ENCODE measurements at regions not wholly inside any gene's neighbourhood (a gene's known extent, or its start where the extent isn't known, plus 50 kb on each side); places are given as distances from the start of the nearest gene placed in this dataset.

GRCh38 chr6:33874136-33874760 is 70.4 kb upstream of the MLN start:
- no peak for DNase-seq (ENCODE audit: low read depth)
- peaks cover 2% of the 10 kb centered on the region for H3K27me3 ChIP-seq (ENCODE audit: control insufficient read depth, insufficient read depth, low read length)
- no peak for FAIRE-seq
- H3K36me3 ChIP-seq (ENCODE audit: control insufficient read depth, insufficient read depth, low read length) = no peaks in the 10 kb centered on the region
- TF ChIP-seq CTCF (IDR thresholded peaks at IDR 0.05; ENCODE audit: insufficient read depth, low read length, severe bottlenecking) = no peak
- H3K4me3 ChIP-seq (ENCODE audit: low read depth, low read length) = no peak overlapping the region

GRCh38 chr6:33872761-33873160 is 69.0 kb upstream of the MLN start:
- DNase-seq (ENCODE audit: low read depth) (no peak), FAIRE-seq (no peak)
- no peak for TF ChIP-seq CTCF (IDR thresholded peaks at IDR 0.05; ENCODE audit: insufficient read depth, low read length, severe bottlenecking)
- no peaks in the 10 kb centered on the region for H3K36me3 ChIP-seq (ENCODE audit: control insufficient read depth, insufficient read depth, low read length)
- no peak overlapping the region for H3K4me3 ChIP-seq (ENCODE audit: low read depth, low read length)
- peaks cover 2% of the 10 kb centered on the region for H3K27me3 ChIP-seq (ENCODE audit: control insufficient read depth, insufficient read depth, low read length)

- no peak overlapping the region for H3K4me3 ChIP-seq (ENCODE audit: low read depth, low read length)
- DNase-seq (ENCODE audit: low read depth) (no peak), FAIRE-seq (no peak)
- TF ChIP-seq CTCF (IDR thresholded peaks at IDR 0.05; ENCODE audit: insufficient read depth, low read length, severe bottlenecking) = no peak
- H3K36me3 ChIP-seq (ENCODE audit: control insufficient read depth, insufficient read depth, low read length) = no peaks in the 10 kb centered on the region
- H3K27me3 ChIP-seq (ENCODE audit: control insufficient read depth, insufficient read depth, low read length) = no peaks in the 10 kb centered on the region
These were observed 66.1 kb upstream of the MLN start for GRCh38 chr6:33869826-33870423.

GRCh38 chr6:33869121-33869520 is 65.3 kb upstream of the MLN start:
- no peak for DNase-seq (ENCODE audit: low read depth)
- H3K4me3 ChIP-seq (ENCODE audit: low read depth, low read length) = no peak overlapping the region
- TF ChIP-seq CTCF (IDR thresholded peaks at IDR 0.05; ENCODE audit: insufficient read depth, low read length, severe bottlenecking) = no peak
- no peaks in the 10 kb centered on the region for H3K36me3 ChIP-seq (ENCODE audit: control insufficient read depth, insufficient read depth, low read length)
- no peaks in the 10 kb centered on the region for H3K27me3 ChIP-seq (ENCODE audit: control insufficient read depth, insufficient read depth, low read length)
- FAIRE-seq = no peak

GRCh38 chr6:33868141-33868540 is 64.3 kb upstream of the MLN start:
- Histone ChIP-seq H3K4me3 (ENCODE audit: low read depth, low read length) (no peak overlapping the region), H3K36me3 (ENCODE audit: control insufficient read depth, insufficient read depth, low read length) (no peaks in the 10 kb centered on the region), H3K27me3 (ENCODE audit: control insufficient read depth, insufficient read depth, low read length) (no peaks in the 10 kb centered on the region)
- DNase-seq (ENCODE audit: low read depth) (no peak), FAIRE-seq (no peak)
- no peak for TF ChIP-seq CTCF (IDR thresholded peaks at IDR 0.05; ENCODE audit: insufficient read depth, low read length, severe bottlenecking)

Data from bronchial epithelial cell (primary cell).